ENCODE measurements at regions not wholly inside any gene's neighbourhood (a gene's known extent, or its start where the extent isn't known, plus 50 kb on each side); places are given as distances from the start of the nearest gene placed in this dataset.
A peak's percentile ranks its signal among the peaks of the same experiment; 100 is the strongest.

DNA sequence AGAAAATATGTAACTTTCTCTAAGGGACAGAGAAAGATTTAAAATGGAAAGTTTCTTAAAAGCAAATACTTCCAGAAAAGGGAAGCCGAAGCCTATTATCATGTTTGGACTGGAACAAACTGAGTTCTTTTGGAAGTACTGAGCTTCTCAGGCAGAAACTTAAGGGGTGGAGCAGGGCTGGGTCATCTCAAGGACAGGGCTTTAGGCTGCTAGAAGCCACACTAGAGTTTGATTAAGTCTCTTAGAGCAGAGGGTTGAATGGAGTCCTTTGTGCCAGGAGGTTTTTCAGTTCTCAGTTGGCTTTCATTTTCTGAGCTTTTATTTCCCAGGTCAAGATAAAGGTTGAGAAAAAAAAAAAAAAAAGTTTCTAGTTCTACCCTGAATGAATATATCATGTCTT lies 432.7 kb downstream of the SLITRK5 start:
- no peak for DNase-seq

DNA sequence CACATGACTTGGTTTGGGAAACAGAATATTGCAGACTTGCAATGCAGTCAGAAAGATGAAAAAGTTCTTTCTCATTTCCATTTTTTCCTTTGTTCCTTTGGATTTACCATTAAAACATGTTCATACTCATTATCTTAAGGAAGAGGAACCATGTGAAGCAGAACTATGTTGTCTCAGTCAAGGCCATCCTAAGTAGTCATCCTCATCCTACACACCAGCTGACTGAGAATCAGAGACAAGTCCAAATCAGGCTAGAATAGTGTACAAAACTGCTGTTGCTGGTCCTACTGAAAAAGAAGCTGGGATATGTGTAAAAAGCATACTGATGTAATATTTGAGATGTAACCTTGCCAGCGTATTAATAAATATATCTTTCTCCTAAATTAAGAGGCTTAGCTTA lies 433.4 kb downstream of the SLITRK5 start:
- no peak for DNase-seq

- no peak for DNase-seq
Observed at GRCh38 chr13:88107570-88107969, 436.4 kb downstream of the SLITRK5 start.

GRCh38 chr13:88112526-88112925 lies 441.4 kb downstream of the SLITRK5 start:
- DNase-seq, result no peak

DNA sequence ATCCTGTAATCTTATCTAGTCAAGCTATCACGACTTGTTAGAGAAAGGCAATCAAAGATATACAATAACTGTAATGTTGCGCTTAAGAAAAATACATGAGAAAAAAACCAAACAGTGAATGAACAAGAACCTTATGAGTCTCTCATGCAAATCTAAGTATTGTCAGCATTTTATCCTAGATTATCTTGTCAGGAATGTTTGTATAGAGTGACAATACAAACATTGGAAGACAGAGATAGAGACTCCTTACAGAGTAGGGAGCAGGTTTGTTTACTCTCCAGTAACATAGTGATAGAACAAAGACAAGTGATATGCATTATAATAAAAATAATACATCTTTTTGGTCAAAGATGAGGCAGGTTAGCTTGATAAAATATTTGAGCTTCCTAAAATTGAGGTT lies 444.8 kb downstream of the SLITRK5 start:
- peak; percentile 79 for DNase-seq

DNA sequence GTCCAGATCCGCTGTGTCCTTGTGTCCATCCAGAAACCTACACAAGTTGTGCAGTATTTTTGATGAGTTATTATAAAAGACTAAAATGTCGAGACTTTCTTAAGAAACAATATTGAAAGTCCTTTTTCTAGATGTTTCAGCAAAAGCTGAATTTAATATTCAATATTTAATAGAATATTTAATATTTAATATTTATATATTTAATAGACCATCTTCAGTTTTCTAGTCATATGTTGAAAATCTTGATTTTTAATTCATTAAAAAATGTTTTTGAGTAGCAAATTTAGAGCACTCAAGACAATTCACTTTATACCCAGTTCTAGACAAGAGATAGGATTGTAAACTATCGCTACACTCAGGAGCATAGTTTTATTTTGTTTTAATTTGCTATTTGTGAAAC lies 447.8 kb downstream of the SLITRK5 start:
- no peak for DNase-seq

GRCh38 chr13:88124142-88124541 lies 453.0 kb downstream of the SLITRK5 start:
- no peak for DNase-seq

DNA sequence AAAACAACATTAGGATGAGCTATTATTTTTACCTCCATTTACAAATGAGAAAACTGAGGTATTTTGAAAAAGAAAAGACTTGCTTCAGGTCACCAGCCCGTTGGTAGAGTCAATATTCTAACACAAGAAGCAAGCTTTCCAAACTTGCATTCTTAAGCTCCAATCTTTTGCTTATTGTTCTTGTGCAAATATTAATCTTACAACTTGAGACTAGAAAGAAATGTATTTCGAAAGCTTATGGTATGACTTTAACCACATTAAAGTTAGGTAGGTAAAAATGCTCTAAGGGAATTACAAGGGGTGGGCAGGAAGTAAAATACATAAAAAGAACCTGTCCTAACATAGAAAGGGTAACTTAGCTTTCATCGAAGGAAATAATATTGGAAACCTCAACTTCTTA lies 453.9 kb downstream of the SLITRK5 start:
- no peak for DNase-seq

GRCh38 chr13:88136098-88136790 lies 465.1 kb downstream of the SLITRK5 start:
- DNase-seq, result no peak

DNA sequence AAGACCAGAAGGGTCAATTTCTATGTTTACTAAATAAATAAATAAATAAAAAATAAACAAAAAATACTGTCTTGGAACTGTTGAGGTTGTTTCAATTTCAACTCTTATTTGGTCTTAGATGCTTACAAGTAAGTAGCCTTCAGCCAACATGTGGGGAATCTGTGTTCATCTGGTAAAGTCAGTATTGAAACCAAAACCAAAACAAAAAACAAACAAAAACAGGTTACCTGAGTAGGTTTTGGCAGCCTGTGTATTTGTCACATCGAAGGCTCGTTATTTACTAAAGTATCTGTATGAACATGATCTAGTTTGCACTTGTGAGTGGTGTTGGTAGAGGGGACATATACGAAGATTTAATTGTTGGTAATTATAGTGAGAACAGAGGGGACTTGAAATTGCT lies 471.5 kb downstream of the SLITRK5 start:
- no peak for DNase-seq

- DNase-seq, result no peak
Observed at GRCh38 chr13:88144580-88144979, 473.4 kb downstream of the SLITRK5 start.

- DNase-seq, result no peak
Observed at GRCh38 chr13:88153353-88153752, 482.2 kb downstream of the SLITRK5 start.

- DNase-seq, result no peak
Observed at GRCh38 chr13:88154001-88154400, 482.8 kb downstream of the SLITRK5 start.

GRCh38 chr13:88162076-88162702 lies 491.0 kb downstream of the SLITRK5 start:
- no peak for DNase-seq

DNA sequence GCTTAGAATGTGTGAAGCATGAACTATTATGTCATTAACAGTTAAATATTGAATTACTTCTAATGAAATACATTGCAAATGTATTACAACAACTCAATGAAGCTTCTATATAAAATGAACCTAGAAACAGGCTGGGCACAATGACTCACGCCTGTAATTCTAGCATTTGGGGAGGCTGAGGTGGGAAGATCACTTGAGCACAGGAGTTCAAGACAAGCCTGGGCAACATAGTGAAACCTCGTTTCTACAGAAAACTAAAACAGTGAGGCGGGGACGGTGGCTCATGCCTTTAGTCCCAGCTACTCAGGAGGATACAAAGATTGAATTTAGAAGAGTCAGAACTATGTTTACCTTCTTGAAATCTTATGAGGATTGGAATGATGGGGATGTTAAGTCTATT lies 505.1 kb downstream of the SLITRK5 start:
- DNase-seq, result no peak

- no peak for DNase-seq
Observed at GRCh38 chr13:88183440-88183839, 512.3 kb downstream of the SLITRK5 start.

DNA sequence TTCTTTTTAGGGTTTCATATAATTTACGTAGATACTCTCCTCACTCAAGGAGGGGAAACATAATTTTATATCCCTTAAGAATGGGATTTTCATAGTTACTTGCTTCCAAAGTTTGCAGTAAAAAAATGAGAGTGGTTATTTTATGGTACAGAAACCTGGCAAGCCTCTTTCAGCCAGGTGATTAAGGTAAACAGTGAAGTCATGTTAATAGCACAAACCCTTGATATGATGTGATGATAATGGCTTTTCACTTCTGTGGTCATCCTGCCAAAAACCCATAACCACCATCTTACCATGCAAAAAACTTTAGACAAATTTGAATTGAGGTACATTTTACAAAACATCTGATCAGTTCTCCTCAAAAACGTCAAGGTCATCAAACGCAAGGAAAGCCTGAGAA lies 517.8 kb downstream of the SLITRK5 start:
- DNase-seq, result no peak

GRCh38 chr13:88189728-88190127 lies 518.6 kb downstream of the SLITRK5 start:
- no peak for DNase-seq

GRCh38 chr13:88196106-88196505 lies 524.9 kb downstream of the SLITRK5 start:
- no peak for DNase-seq

DNA sequence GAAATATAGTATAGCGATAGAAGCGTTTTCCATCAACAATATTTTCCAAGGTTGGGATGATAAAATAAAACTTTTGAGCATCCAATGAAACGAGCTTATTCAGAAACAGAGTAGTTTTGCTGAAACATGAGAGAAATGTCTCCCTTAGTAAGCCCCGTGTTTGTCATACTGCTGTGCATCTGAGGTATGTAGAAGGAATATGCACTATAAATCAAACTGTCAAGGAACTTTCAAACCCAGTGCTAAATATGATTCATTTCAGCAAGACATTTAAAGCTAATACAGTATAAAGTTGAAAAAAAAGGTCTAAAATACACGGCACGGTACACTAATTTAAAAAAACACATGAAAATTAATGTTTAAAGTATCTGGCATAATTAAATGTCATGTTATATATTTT lies 546.2 kb downstream of the SLITRK5 start:
- DNase-seq, result no peak

DNA sequence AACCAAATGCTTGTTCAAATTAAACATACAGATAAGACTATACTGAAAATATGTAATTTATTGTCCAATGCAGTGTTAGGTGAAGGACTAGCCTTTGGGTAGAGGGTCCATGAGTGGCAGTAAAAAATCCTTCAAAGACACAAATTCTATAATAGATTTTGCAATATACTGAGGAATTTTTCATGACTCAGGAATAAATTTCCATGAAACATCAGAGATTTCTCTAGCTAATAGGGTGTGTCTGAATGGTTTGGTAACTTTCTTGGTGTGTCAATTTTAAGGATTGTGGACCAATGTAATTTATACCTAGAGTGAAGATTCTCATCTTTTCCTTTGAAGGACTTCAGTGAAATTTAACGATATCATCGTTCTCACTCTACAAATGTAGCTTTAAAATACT lies 546.7 kb downstream of the SLITRK5 start:
- DNase-seq, result no peak

DNA sequence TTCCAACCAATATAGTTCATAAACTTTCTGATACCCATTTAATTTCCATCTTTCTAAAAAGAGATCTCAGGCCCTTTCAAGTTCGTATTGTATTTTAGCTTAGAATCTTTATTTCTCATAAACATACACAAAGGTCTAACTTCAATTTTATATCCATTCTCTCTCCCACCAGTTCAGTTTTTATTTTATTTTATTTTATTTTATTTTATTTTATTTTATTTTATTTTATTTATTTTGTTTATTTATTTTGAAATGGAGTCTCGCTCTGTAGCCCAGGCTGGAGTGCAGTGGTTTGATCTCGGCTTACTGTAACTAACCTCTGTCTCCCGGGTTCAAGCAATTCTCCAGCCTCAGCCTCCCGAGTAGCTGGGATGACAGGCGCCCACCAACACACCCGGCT lies 552.8 kb downstream of the SLITRK5 start:
- no peak for DNase-seq

DNA sequence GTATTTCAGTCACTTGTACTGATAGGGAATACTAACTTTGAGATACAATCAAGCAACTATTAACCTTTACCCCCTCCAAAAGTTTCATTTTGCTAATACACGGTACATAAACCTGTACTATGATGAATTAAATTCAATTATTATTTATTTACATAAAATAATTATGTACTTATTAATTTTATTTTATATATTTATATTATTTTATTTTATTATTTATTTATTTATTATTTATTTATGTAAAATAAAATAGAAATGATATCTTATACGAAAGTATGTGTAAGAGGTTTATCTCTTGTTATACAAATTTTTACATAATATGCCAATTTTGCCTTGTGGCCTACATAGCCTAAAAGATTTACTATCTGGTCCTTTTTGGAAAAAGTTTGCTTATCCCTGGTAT lies 564.3 kb downstream of the SLITRK5 start:
- no peak for DNase-seq

GRCh38 chr13:88246239-88246638 lies 575.1 kb downstream of the SLITRK5 start:
- no peak for DNase-seq

GRCh38 chr13:88248393-88248792 lies 577.2 kb downstream of the SLITRK5 start:
- peak; percentile 49 for DNase-seq
